K562 (cell line): ENCODE measurements at regions not wholly inside any gene's neighbourhood (a gene's known extent, or its start where the extent isn't known, plus 50 kb on each side); places are given as distances from the start of the nearest gene placed in this dataset.

ENCODE experiments used
- ATAC-seq: fragments of 200-7000 bp; cut with Tn5 transposase; 3 replicates; pipeline ENCODE4 v1.9.1; 2020; ENCODE audit warnings: moderate library complexity
- BruUV-seq: library from RNA; stranded (reverse); fragments of 400-500 nt; replicated peaks from 2 replicates; lab custom pipeline; 2021; lab: Mats Ljungman, UMichigan
- CTCF ChIA-PET: fragments of 300-600 bp; formaldehyde crosslinking; extraction: SDS; loops from one replicate; lab custom pipeline; 2021; ENCODE audit warnings: low intra/inter-chr PET ratio; lab: Yijun Ruan, JAX
- POLR2A ChIA-PET: fragments of 300-600, 350-650 bp; sonication (Branson Sonifier 250); formaldehyde crosslinking; extraction: SDS; loops from one replicate; lab custom pipeline; 2021; ENCODE audit warnings: antibody characterized with exemption, inconsistent platforms; lab: Yijun Ruan, JAX
- DNase-seq, 4 experiments: peaks; one replicate each; pipeline versions ENCODE4 v3.0.0 to v3.0.0-alpha.2; 2011 to 2018; ENCODE audit warnings: low spot score in 3 of 4, mixed read lengths in 3 of 4; ENCODE audit errors: extremely low read depth in 1 of 4
- FAIRE-seq: peaks from 2 replicates; lab custom pipeline; 2011; peaks lifted over from hg19 to GRCh38; lab: Jason Lieb, UNC
- H2AFZ ChIP-seq: 2 replicates; pipeline ENCODE4 v1.6.0; 2011; ENCODE audit warnings: low read depth, low read length, control low read depth, inconsistent platforms
- H3K27ac ChIP-seq: fragments of 200-600 bp; 3 replicates; pipeline ENCODE4 v1.8.0; 2011; ENCODE audit warnings: low read depth, mild to moderate bottlenecking, control low read depth, inconsistent platforms, low read length, moderate library complexity, mixed read lengths; ENCODE audit errors: extremely low read depth
- H3K27me3 ChIP-seq, 2 experiments: fragments of 300-600 bp in 1 of 2; 2 replicates in 1 of 2; 3 replicates in 1 of 2; pipeline versions ENCODE4 v1.6.0 to v1.8.0; 2011; ENCODE audit warnings: inconsistent platforms in 2 of 2, low read length in 2 of 2, mild to moderate bottlenecking in 1 of 2, mixed read lengths in 1 of 2, moderate library complexity in 1 of 2; ENCODE audit not compliant: control insufficient read depth in 2 of 2, insufficient read depth in 2 of 2
- H3K36me3 ChIP-seq: fragments of 300-600 bp; 3 replicates; pipeline ENCODE4 v1.8.0; 2011; ENCODE audit warnings: mild to moderate bottlenecking, low read length, inconsistent platforms; ENCODE audit not compliant: control insufficient read depth, insufficient read depth
- H3K4me1 ChIP-seq, 2 experiments: fragments of 200-600 bp in 1 of 2; replicated peaks in 1 of 2; 2 replicates in 1 of 2; 3 replicates in 1 of 2; pipeline versions ENCODE4 v1.5.1 to v1.8.0; 2011; ENCODE audit warnings: inconsistent platforms in 2 of 2, low read length in 2 of 2, mild to moderate bottlenecking in 1 of 2, mixed read lengths in 1 of 2, moderate library complexity in 1 of 2; ENCODE audit not compliant: control insufficient read depth in 2 of 2, insufficient read depth in 2 of 2
- H3K4me2 ChIP-seq: 2 replicates; pipeline ENCODE4 v1.6.1; 2011; ENCODE audit warnings: low read length, control low read depth, inconsistent platforms, mixed read lengths; ENCODE audit not compliant: insufficient read depth
- H3K4me3 ChIP-seq: fragments of 200-600 bp; sonication (generic), shearing (Covaris generic); 2 replicates; pipeline ENCODE4 v1.5.1; 2016; ENCODE audit warnings: control low read depth, inconsistent platforms
- H3K79me2 ChIP-seq: fragments of 200-600 bp; 3 replicates; pipeline ENCODE4 v1.8.0; 2011; ENCODE audit warnings: low read length, inconsistent platforms; ENCODE audit not compliant: control insufficient read depth, insufficient read depth
- H3K9ac ChIP-seq, 2 experiments: 2 replicates each; pipeline versions ENCODE4 v1.6.0 to v1.6.1; 2011; ENCODE audit warnings: low read depth in 2 of 2, low read length in 2 of 2, control low read depth in 1 of 2, inconsistent platforms in 1 of 2, mild to moderate bottlenecking in 1 of 2, mixed read lengths in 1 of 2; ENCODE audit not compliant: insufficient read depth in 1 of 2
- H3K9me1 ChIP-seq: one replicate; pipeline ENCODE4 v1.6.0; 2011; ENCODE audit warnings: inconsistent platforms, mild to moderate bottlenecking, low read length, moderate library complexity; ENCODE audit not compliant: control insufficient read depth, insufficient read depth
- H3K9me3 ChIP-seq: replicated peaks from 2 replicates; pipeline ENCODE4 v1.5.1; 2011; ENCODE audit warnings: low read depth, low read length, inconsistent platforms; ENCODE audit not compliant: control insufficient read depth, insufficient read depth
- H4K20me1 ChIP-seq: replicated peaks from 2 replicates; pipeline ENCODE4 v1.6.1; 2011; ENCODE audit warnings: low read length, inconsistent platforms, mixed read lengths; ENCODE audit not compliant: control insufficient read depth, insufficient read depth
- CXXC5 ChIP-seq: fragments of 250-450 bp; sonication (Bioruptor Pico); IDR thresholded peaks from 2 replicates; pipeline ENCODE4 v1.8.0; 2022; ENCODE audit warnings: inconsistent platforms, mild to moderate bottlenecking, moderate library complexity
- ESRRA ChIP-seq: fragments of 450-650 bp; IDR thresholded peaks from 2 replicates; pipeline ENCODE4 v1.6.1; 2014; ENCODE audit warnings: low read depth, mild to moderate bottlenecking, moderate library complexity, borderline replicate concordance
- HNRNPH1 ChIP-seq: fragments of 200-400 bp; formaldehyde crosslinking; optimal IDR thresholded peaks from 2 replicates; pipeline ENCODE3; 2017; ENCODE audit warnings: low read depth, mild to moderate bottlenecking, low read length, moderate library complexity
- MTA2 ChIP-seq: fragments of 450-650 bp; IDR thresholded peaks from 2 replicates; pipeline ENCODE4 v1.6.1; 2016; ENCODE audit warnings: low read depth
- NR3C1 ChIP-seq: sonication (generic); formaldehyde crosslinking; IDR thresholded peaks from 2 replicates; pipeline ENCODE4 v1.8.1; 2022; ENCODE audit warnings: missing genetic modification reagents
- RBM25 ChIP-seq: fragments of 200-400 bp; formaldehyde crosslinking; IDR thresholded peaks from 2 replicates; pipeline ENCODE4 v1.6.1; 2018; ENCODE audit warnings: low read length, low read depth, moderate library complexity; ENCODE audit not compliant: severe bottlenecking
- ZNF318 ChIP-seq, 2 experiments: fragments of 450-650 bp; IDR thresholded peaks; 2 replicates each; pipeline ENCODE4 v1.6.1; 2016; ENCODE audit warnings: mild to moderate bottlenecking in 2 of 2, borderline replicate concordance in 1 of 2, low read depth in 1 of 2, moderate library complexity in 1 of 2
- ZNF699 ChIP-seq: fragments of 250-450 bp; sonication (Bioruptor Pico); IDR thresholded peaks from 2 replicates; pipeline ENCODE4 v1.8.0; 2021; ENCODE audit warnings: mild to moderate bottlenecking, moderate library complexity; ENCODE audit not compliant: insufficient replicate concordance
- WGBS: fragments of 100-300 bp; shearing (Covaris generic); methylation state at CpG from one replicate; pipeline ENCODE4 v1.1.6; 2016; ENCODE audit warnings: low coverage, mixed read lengths; ENCODE audit not compliant: insufficient coverage; ENCODE audit errors: missing lambda C conversion rate; 5-methylcytosine and 5-hydroxymethylcytosine counted together
- in situ Hi-C: fragments of 300-500 bp; cut with MboI; formaldehyde crosslinking; loops from 4 replicates; pipeline ENCODE4 v1.15.0; 2018; ENCODE audit warnings: inconsistent platforms, mixed read lengths
- intact Hi-C: fragments of 100-400 bp; cut with micrococcal nuclease; formaldehyde crosslinking; loops from 2 replicates; pipeline ENCODE4 v1.14.2; 2022
- TF ChIP-seq, protein P1 (sequence below): fragments of 450-650 bp; IDR thresholded peaks from 2 replicates; pipeline ENCODE4 v1.6.1; 2016; ENCODE audit warnings: borderline replicate concordance
- TF ChIP-seq, protein P2 (sequence below): fragments of 450-650 bp; formaldehyde crosslinking; IDR thresholded peaks from 2 replicates; pipeline ENCODE4 v1.4.0; 2020; ENCODE audit warnings: mild to moderate bottlenecking, moderate library complexity

DNA sequence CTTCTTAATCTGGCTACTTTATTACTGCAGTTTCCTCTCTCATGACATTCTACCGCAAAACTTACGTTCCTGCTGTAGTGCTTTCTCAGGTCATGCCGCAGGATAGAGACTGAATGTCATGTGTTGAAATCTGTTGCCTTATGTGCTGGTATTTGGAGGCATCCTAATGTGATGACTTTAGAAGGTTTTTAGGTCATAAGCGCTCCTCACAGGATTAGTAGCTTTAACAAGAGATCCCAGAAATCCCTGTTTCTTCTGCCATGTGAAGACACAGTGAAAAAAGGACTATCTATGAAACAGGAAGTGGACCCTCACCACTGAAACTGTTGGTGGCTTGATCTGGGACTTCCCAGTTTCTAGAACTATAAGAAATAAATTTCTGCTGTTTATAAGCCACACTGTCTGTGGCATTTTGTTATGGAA lies 209.3 kb downstream of the LACC1 start (continued):
- TF ChIP-seq ZNF318 (IDR thresholded peaks at IDR 0.05; ENCODE audit: borderline replicate concordance in 1 of 2, low read depth in 1 of 2) (no peak), RBM25 (no peak)

GRCh38 chr13:44089452-44089851 lies 209.7 kb downstream of the LACC1 start:
- Histone ChIP-seq H3K27ac (no peak overlapping the region), H3K4me2 (no peak overlapping the region), H3K27me3 (no peaks in the 10 kb centered on the region), H2AFZ (no peak overlapping the region), H3K4me3 (no peak overlapping the region), H3K9ac (no peak overlapping the region), H3K79me2 (no peaks in the 10 kb centered on the region), H4K20me1 (no peaks in the 10 kb centered on the region), H3K9me1 (no peaks in the 10 kb centered on the region), H3K9me3 (no peaks in the 10 kb centered on the region), H3K36me3 (no peaks in the 10 kb centered on the region), H3K4me1 (no peaks in the 10 kb centered on the region)
- in situ Hi-C loops (no loop called here), intact Hi-C loops (no loop called here)
- no peak for DNase-seq
- BruUV-seq, result no TSS peak
- CTCF ChIA-PET, result no interaction called here
- POLR2A ChIA-PET, result no interaction called here
- WGBS, result 0% methylated on average over 2 of the region's 2 CpGs
- no peak for FAIRE-seq
- ATAC-seq, result no peak
- TF ChIP-seq CXXC5 (CRISPR knock-in tag) (no peak), ZNF699 (no peak), MTA2 (no peak), HNRNPH1 (no peak), NR3C1 (CRISPR knock-in tag) (no peak), ESRRA (no peak)
- TF ChIP-seq, protein P1, sequence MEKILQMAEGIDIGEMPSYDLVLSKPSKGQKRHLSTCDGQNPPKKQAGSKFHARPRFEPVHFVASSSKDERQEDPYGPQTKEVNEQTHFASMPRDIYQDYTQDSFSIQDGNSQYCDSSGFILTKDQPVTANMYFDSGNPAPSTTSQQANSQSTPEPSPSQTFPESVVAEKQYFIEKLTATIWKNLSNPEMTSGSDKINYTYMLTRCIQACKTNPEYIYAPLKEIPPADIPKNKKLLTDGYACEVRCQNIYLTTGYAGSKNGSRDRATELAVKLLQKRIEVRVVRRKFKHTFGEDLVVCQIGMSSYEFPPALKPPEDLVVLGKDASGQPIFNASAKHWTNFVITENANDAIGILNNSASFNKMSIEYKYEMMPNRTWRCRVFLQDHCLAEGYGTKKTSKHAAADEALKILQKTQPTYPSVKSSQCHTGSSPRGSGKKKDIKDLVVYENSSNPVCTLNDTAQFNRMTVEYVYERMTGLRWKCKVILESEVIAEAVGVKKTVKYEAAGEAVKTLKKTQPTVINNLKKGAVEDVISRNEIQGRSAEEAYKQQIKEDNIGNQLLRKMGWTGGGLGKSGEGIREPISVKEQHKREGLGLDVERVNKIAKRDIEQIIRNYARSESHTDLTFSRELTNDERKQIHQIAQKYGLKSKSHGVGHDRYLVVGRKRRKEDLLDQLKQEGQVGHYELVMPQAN, result no peak
- TF ChIP-seq, protein P2, sequence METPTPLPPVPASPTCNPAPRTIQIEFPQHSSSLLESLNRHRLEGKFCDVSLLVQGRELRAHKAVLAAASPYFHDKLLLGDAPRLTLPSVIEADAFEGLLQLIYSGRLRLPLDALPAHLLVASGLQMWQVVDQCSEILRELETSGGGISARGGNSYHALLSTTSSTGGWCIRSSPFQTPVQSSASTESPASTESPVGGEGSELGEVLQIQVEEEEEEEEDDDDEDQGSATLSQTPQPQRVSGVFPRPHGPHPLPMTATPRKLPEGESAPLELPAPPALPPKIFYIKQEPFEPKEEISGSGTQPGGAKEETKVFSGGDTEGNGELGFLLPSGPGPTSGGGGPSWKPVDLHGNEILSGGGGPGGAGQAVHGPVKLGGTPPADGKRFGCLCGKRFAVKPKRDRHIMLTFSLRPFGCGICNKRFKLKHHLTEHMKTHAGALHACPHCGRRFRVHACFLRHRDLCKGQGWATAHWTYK (CRISPR knock-in tag), result no peak
